ENCODE measurements at regions not wholly inside any gene's neighbourhood (a gene's known extent, or its start where the extent isn't known, plus 50 kb on each side); places are given as distances from the start of the nearest gene placed in this dataset.

DNA sequence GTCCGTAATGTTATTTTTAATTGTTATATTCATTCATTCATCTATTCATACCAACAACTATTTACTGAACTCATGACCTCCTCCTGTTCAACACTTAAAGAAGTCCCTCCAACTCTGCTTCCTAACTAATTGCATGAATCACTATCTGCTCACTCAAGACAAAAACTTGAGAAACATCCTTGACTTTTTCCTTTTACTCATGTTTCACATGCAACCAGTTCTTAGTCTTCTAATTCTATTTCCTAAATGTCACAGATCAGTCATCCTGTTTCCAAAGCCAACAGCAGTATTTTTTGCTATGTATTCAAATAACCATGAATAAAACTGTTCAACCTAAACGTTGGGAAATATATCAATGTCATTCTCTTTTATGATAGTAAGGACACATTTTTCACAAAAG lies 124.6 kb upstream of the GBE1 start:
- TF ChIP-seq, protein P1, sequence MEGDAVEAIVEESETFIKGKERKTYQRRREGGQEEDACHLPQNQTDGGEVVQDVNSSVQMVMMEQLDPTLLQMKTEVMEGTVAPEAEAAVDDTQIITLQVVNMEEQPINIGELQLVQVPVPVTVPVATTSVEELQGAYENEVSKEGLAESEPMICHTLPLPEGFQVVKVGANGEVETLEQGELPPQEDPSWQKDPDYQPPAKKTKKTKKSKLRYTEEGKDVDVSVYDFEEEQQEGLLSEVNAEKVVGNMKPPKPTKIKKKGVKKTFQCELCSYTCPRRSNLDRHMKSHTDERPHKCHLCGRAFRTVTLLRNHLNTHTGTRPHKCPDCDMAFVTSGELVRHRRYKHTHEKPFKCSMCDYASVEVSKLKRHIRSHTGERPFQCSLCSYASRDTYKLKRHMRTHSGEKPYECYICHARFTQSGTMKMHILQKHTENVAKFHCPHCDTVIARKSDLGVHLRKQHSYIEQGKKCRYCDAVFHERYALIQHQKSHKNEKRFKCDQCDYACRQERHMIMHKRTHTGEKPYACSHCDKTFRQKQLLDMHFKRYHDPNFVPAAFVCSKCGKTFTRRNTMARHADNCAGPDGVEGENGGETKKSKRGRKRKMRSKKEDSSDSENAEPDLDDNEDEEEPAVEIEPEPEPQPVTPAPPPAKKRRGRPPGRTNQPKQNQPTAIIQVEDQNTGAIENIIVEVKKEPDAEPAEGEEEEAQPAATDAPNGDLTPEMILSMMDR (conservative IDR thresholded peaks at IDR 0.05), result no peak
- H3K27ac ChIP-seq, result no peak overlapping the region

DNA sequence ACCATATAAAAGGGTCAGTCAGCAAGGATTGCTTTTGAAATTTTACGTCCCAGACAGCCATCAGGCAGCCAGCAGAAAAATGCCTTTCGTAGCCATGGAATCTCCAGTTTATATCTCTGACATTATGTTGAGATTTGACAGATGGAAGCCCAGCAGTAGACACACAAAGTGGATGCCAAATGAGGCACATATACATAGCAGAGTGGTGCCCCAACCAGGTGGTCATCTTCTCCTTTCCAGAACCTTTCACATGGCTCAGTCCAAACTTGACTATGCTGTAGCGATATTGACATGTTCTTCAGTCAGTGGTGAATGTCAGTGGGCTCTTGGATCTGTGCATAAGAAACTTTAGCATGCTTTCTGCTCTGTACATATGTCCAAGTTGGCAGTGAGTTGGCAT lies 123.3 kb upstream of the GBE1 start:
- no peak overlapping the region for H3K27ac ChIP-seq
- TF ChIP-seq, protein P1 (conservative IDR thresholded peaks at IDR 0.05), result no peak

DNA sequence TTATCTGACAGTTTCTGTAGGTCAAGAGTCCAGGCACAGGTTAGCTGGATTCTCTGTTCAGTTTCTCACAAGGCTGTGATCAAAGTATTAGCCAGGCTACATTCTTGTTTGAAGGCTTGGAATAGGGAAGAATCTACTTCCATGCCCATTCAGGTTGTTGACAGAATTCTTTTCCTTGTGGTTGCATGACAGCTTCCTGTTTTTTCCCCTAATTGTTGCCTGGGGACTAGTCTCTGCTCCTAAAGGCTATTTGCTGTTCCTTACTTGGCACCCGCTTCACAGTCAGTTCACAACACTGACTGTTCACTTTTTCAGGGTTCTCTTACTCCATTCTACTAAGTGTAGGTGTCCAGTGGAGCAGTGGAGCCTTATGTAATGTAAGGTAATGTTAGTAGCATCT lies 115.4 kb upstream of the GBE1 start:
- no peak overlapping the region for H3K27ac ChIP-seq
- TF ChIP-seq, protein P1 (conservative IDR thresholded peaks at IDR 0.05), result no peak

DNA sequence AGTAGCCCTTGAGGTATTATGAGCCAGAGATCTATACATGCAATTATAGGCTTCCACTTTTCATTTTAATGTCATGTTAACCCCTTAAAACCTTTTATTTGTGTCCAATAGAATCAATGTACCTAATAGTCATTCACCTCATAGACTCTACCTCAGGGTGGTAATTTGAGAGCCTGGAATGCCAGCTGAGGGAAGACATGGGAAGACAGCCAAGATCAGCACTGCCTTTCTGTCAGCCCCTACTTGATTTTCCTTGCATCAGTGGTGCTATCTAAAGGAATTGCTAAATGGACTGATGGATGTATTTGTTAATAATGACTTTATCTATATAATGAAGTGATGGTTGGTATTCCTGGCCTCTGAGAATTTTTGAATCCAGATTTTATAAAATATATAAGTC lies 113.3 kb upstream of the GBE1 start:
- TF ChIP-seq, protein P1 (conservative IDR thresholded peaks at IDR 0.05), result no peak
- H3K27ac ChIP-seq, result no peak overlapping the region

DNA sequence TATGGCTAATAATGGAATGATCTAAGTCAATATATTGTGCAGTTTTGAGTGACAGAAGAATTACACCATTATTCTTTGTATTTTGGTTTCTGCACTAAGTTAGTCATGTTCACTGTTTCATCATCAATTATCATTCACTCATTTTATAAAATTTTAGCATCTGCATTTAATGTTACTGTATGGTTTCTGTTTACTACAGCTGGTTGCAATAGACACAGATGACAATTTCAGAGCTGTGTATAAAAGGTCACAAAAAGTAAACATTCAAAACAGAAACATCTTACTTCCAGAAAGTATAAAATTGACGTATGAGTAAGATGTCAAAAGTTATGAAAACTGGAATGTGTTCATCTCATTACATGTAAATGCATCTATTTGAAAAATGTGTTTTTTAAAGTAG lies 111.1 kb upstream of the GBE1 start:
- TF ChIP-seq, protein P1 (conservative IDR thresholded peaks at IDR 0.05), result no peak
- H3K27ac ChIP-seq, result no peak overlapping the region

DNA sequence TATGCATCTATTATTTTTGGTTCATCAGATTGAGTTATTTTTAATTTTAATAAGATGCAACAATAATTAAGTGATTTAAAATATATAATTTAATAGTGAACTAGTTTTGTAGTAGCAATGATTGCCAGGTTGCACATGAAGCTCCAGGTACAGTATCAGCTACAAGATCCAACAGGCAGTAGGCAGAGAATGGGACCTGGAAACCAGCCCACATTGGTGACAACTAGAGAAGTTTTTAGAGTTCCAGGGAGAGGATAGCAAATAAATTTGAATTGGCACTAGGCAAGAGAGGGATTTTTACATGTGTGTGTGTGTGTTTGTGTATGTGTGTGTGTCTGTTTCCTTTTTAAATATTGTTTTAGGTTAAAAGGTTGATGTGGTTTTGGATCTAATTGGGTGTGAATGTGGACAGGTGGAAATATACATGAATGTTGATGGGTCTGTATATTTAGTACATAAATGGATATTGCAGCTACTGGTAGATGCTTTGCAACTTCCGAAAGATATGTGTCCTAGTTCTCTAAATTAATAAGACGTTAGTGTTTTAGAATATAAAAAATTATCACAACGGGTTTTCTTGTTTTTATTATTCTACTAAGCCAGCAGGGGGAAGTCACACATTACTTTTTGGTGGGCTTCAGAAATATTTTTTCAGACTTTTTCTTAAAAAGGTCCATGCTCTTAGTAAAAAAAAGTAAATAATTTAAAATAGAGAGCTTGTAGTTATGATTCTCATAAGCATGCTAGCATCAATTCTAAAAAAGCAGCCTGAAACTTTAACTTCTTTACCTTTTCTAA lies 110.1 kb upstream of the GBE1 start:
- TF ChIP-seq, protein P1 (conservative IDR thresholded peaks at IDR 0.05), result peak; percentile 46
- no peak overlapping the region for H3K27ac ChIP-seq

DNA sequence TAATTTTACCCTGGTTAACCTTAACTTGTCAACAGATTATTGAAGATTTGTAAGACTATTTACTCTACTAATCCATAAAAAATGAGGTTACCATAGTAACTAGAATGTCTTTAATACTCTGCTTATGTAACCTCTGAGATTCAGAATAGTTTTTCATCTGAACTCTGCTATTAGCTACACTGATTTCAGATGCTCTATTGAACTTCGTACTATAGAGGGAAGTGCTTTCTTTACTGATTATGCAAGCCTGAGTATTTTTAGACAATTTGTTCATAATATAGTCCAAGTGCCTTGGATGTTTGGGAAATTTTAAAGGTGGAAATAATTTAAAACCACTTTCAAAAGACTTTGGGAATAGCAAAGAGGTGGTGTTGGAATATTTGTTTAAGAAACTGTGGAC lies 107.9 kb upstream of the GBE1 start:
- TF ChIP-seq, protein P1 (conservative IDR thresholded peaks at IDR 0.05), result no peak
- no peak overlapping the region for H3K27ac ChIP-seq
